ENCODE measurements at regions not wholly inside any gene's neighbourhood (a gene's known extent, or its start where the extent isn't known, plus 50 kb on each side); places are given as distances from the start of the nearest gene placed in this dataset.

- TF ChIP-seq CTCF (conservative IDR thresholded peaks at IDR 0.05 in 1 of 2, IDR thresholded peaks at IDR 0.05 in 1 of 2; ENCODE audit: low read depth in 1 of 2, low read length in 2 of 2) = no peak
- TF ChIP-seq EZH2 (IDR thresholded peaks at IDR 0.05; ENCODE audit: low read length, missing control alignments) = no peak
Measured at GRCh38 chr11:16527525-16528246, 171.3 kb upstream of the SOX6 start.

All from fibroblast of lung (primary cell).